ENCODE measurements at regions not wholly inside any gene's neighbourhood (a gene's known extent, or its start where the extent isn't known, plus 50 kb on each side); places are given as distances from the start of the nearest gene placed in this dataset.
"Not testable (repeated sequence)": the region's sequence is repeated elsewhere in the genome, so short reads cannot be mapped to it uniquely, and the experiment has no call there.

DNA sequence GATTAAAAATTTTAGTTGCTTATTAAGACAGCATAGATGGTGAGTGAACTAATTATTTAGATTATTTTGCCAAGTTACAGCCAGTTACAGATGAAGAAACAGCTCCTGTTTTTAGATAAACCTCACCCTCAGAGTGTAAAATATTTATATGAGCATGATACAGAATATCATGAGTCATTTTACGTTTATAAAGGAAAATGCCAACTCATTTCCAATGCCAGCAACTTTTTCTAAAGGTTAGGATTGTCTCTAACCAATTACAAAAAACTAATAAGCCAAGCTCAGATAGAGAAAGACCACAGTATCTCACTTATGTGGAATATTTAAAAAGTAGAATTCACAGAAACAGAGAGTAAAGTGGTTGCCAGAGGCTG, 590.1 kb downstream of the LTN1 start:
- no peak for DNase-seq

DNA sequence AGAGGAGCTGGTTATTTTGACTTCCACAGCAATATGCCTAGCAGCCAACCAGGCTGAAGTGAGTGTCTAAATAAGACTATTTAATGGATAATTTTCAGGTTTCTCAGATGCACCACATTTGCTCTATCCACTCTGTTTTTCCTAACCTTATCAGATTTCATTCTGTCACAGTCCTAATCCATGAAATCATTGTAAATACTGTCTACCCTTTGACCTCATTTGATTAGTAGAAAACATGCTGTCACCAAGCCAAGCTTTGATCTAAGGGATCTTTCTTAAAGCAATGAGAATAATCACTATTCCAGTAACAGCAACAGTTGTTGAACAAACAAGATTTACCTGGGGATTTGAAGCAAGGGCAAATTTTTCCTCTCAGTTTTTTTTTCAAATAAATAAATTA, 595.6 kb downstream of the LTN1 start:
- no peak for DNase-seq

DNA sequence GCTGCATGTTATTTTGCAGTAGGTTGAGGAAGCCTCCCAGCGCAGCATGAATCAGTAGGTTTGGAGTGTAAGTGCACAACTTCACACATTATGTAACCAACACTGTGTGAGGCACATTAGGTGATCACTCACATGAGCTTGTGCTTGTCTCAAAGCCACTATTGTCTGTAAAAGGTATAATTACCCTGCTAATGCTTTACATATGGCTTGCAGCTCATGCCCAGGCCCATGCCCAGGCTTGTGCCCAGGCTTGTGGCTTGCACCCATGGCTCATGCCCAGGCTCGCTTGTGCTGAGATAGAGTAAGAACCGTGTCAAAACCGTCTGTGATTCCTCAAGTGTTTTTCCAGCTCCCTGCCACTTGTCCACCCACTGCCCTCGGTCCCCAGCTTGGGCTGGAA, 596.3 kb downstream of the LTN1 start:
- no peak for DNase-seq

DNA sequence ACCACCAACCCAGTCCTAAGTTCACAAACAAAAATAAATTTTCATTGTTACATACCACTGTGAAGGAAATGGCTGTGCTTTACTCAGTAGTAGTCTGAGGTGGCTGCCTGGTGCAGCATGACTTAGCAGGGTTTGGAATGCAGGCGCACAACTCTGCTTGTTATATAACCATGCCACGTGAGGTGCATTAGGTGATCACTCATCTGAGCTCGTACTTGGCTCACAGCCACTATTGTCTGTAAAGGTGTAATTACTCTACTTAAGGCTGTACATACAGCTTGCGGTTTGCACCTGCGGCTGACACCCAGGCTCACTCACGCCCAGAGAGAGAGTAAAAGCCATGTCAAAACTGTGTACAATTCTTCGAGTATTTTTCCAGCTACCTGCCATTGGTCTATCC, 599.4 kb downstream of the LTN1 start:
- no peak for DNase-seq

DNA sequence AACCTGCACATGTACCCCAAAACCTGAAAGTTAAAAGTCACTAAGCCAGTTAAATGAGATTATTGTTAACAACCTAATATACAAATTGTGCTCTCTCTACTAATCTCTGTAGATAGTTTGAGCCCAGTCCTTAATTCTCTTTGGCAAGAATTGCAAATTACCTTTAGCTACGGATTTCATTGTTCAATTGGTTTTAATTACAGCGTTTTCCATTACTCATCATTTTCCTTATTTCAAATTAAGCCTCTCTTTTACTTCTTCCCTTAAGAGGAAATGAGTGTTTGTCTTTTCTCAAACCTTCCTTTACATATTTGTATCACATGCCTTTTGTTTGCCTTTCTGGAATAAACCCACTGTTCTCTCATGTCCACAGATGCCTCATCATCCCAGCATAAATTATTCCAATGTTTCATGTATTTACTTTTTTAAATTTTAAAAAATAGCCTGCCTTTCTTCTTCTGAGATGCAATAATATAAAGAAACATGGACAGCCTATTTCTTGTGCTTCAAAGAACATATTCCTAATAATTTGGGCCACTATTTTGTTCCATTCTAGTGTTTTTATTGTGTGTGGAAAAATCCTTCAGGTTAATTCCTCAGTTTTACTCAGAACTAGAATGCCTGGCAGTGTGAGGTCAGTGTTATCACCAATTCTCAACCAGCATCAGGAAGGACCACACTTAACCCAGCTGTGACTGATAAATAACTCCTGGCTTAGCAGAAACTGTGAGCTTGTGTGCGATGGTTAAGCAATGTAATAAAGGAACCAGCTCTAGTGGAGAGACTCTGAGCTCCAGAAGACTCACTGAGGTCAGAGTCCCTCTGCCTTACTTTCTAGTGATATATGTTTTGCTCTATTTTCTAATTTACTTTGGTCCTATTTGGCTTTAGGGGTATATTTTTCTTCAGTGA, 600.5 kb downstream of the LTN1 start:
- DNase-seq: no peak

DNA sequence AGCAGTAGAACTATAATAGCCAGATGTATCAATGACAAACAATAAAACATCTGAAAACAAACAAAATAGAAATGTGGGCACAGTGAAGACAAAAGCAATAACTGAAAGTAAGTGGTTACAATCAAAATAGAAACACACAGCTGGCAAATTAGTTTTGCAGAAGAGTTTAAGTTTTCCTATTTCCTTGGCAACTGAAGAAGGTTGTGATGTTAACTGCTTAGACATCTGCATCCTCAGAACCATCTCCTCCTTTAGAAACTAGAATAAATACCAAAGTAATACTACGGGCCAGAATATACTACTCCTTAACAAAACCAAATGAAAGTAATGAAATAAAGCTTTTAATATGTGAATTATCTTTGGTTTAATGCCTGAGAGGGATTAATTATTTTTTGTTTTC, 605.5 kb downstream of the LTN1 start:
- DNase-seq: no peak

DNA sequence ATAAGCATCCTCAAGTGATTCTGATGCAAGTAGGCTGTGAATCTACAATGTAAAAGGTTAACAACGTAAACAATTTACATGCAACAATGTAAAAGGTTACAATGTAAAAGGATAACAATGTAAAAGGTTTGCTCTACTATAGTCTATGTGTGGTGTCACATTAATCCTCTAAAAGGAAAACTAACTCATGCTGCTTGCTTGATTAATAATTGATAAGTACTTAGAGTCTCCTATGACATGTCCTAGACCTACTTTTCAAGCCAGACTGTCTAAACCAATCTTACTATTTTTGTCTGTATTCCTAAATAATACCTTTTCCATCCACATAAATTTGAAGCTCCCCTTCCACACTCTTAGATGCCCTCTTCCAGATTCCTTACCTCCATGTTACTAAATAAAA, 606.8 kb downstream of the LTN1 start:
- no peak for DNase-seq

DNA sequence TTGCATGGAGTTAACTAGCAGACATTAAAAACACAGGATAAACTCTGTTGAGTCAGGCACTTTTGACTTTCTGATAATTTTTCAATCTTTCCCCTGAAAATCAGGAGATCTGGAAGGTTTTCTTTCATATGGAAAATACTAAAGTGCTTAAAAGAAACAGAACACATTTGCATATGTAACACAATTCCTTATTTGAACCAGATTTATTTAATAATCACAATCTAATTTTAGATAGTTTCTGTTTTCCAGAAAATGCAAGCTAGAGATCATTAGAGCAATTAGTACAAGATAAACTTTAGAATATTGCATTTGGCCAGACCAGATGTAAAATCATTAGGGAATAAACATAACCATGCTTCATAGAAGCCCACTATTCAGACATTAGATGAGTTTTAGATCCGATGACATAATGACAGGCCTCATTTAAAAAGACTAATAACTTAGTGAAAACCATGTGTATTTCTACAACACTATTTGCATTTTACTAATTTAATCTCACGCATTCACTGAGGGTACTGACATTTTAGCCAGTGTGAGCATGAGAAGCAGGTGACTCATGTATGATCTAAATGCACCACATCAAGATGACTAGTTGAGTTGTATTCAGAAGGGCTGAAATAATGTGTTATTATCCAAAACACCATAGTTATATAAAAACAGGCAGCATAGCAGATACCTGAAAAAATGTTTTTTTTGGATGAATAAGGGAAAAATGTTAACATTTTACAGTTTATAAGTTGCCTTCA, 611.5 kb downstream of the LTN1 start:
- DNase-seq: not testable (repeated sequence)

DNA sequence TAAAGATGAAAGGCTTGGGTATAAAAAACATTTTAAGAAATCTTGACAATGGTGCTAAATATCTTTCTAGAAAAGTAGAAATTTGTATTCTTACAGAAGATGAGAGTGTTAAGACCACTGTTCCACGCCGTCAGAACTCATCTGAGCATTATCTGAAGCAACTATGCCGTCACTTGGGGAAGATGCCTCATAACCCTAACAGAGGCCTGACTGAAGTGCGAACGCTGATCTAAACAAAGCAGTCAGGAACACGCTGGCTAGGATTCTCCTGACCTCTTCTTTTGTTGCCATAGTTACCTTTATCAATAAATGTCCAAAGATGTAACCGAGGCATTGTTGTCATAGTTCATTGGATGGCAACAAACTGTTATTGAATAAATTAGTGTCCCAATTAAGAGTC, 612.4 kb downstream of the LTN1 start:
- no peak for DNase-seq

DNA sequence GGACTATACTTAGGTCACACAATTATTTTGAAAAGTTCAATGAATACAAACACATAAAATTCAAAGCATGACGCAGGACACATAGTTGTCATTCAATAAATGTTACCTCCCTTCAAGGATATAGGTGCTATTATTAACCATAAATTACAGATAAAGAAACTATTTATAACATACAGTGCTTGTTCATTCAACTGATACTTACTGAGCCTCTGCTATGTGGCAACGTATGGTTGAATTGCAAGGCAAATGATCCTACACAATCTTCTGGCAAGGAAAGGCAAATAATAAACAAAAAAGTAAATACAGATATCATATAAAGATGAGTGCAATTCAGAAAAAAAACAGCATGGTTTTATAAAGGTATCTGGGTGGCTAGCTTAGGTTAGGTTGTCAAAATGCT, 614.7 kb downstream of the LTN1 start:
- DNase-seq: no peak

DNA sequence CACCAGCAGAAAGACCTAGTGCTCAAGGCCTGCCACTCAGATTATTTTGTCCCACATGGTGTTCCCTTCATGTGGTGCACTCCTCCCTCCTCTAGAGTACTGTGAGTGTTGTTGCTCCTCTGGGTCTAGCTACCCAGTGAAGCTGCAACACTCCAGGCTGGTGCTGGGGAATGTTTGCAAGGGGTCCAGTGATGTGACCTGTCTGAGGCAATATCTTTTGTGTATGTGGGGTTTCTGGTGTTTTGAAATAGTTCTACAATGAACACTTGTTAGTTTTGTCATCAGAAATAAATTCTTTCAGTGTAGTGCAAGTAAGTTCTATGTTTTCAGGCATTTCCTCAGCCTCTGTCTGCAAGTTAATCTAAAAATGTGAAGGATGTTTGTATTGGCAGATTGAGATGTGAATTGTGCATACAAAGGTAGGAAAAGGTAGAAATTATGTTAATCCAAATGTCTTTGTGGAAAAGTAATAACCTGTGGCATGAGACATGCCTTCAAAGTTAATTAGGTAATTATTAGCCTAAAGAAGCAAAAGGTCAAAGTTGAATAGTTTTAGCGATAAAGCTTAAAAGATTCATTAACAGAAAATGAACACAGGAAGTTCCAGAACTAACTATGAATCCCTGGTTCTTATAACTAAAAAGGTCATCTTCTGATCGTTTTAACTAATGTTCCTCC, 616.8 kb downstream of the LTN1 start:
- peak; percentile 88 for DNase-seq

DNA sequence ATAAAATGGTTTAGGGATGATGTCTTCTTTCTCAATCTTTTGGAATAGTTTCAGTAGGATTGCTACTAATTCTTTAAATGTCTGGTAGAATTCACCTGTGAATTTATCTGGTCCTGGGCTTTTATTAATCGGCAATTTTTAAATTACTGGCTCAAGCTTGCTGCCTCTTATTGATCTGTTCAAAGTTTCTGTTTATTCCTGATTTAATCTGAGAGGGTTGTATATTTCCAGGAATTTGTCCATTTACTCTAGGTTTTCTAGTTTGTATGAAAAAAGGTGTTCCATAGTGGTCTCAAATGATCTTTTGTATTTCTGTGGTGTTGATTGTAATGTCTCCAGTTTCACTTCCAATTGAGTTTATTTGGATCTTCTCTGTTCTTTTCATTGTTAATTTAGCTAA, 617.8 kb downstream of the LTN1 start:
- no peak for DNase-seq

DNA sequence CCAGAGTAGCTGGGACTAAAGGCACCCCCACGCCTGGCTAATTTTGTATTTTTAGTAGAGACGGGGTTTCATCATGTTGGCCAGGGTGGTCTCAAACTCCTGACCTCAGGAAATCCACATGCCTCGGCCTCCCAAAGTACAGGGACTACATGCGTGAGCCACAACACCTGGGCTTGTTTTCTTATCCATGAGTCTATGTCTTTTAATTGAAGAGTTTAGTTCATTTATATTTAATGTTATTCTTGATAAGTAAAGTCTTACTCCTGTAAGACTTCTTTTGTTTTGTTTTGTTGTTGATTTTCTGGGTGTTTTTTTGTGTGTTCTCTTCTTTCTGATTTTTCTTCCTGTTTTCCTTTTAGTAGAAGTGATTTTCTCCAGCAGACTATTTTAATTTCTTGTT, 621.0 kb downstream of the LTN1 start:
- DNase-seq: no peak

DNA sequence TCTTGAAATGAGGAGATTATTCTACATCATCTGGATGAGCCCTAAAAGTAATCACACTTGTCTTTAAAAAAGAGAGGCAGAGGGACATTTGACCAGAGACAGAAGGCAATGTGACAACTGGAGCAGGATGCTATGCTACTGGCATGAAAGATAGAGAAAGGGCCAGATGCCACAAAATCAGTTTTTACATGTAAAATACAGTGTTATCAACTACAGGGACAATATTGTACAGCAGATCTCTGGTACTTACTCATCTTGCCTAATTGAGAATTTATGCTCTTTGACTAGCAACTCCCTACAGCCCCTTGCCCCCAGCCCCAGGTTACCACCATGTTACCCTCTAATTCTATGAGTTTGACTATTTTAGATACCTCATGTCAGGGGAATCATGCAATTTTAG, 633.4 kb downstream of the LTN1 start:
- no peak for DNase-seq

DNA sequence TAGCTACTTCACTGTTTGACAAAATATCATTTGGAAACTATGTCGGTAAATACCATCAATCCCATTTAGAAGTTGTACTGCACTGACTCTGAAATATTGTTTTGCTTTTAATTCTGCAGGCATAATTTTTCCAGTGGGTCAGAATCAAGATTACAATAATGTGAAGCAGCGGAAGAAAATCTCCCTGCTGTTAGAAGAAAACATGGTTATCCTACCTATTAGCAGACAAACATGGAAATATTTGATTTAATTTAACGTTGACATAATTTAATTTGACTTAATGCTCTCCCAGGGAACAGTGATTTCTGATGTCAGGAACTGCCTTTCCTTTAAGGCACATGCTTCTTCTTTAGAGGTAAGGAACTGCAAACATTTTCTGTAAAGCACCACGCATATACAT, 634.0 kb downstream of the LTN1 start:
- no peak for DNase-seq

DNA sequence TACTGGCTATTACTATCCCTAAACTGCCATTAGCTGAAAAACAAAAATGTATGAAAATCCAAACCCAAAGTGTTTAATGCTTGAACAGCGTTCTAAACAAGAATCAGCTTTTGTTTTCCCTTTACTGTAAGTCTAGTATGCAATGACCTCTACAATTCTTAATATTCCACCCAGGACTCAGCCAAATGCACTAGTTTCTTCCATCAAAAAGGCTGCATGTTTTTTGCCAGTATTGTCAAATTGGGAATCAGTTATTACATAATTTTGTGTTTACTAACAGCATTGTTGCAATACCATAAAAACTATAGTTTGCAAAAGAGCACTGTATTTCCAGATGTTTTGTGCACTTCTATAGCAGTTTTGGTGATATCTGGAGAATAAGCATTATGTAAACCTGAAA, 634.5 kb downstream of the LTN1 start:
- no peak for DNase-seq

DNA sequence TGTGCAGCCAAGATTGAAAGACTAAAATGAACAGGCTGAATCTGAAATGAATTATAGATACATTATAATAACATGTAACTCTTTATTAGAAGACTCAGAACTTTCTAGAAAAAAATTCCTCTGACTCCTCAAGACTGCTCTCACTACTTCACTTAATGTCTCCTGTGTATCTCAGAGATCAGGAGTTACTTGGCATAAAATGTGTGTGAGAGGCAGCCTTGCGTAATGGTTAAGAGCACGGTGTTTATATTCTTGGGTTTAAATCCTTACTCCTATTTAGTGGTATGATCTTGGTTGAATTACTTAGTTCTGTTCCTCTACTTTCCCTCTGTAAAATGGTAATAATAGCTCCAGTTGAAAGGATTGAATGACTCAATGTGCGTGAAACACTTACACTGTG, 634.9 kb downstream of the LTN1 start:
- no peak for DNase-seq

DNA sequence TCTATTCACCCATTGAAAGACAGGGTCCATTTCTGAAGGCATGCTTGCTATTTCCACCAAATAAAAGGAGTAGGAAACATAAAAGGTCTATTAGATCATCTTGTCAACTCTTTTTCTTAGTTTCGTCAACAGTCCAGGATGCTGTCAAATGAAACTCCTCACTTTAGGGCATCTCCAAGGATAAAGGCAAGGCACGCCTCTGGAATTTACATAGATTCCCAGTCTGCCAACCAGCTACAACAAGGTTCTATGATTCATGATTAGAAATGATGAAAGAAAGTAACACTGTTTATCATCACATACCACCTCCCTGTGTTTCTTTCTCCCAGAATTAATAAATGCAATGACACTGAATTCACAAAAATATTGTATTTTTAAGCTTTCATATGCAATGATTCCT, 636.3 kb downstream of the LTN1 start:
- DNase-seq: peak; percentile 33

DNA sequence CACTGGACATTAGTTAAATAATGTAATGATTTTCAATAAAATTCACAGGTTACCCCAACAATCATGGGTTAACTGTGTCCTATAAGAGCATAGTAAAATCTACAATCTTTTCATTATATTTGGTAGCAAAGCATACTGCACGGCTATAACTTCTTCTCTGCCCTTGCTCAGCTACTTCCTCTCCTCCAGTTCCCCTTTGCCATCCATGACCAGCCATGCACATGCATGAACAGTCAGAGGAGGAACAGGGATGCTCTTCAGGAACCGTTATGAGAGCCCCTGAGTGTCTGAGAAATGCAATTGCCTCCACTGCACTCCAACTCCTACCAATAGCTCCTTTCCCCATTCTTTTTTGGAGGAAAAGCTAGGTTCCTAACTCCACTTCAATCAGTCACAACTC, 646.7 kb downstream of the LTN1 start:
- no peak for DNase-seq

DNA sequence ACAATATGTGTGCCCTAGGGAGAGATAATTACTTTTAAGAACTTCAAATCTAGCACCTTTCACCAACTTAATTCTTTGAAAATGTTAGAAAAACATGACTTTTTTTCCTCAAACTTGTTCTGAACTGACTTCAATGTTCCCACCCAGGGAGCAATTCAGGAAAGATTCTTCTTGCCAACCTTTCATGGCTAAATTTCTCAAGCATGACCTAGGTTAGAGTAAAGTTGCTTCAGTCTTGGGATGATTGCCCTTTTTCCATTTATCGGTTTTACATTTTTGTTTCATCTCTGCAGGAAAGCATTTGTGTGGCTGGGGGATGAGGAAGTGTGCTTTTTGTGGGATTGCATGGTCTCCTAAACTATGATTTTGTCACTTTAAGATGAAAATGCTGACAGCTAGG, 647.7 kb downstream of the LTN1 start:
- no peak for DNase-seq

DNA sequence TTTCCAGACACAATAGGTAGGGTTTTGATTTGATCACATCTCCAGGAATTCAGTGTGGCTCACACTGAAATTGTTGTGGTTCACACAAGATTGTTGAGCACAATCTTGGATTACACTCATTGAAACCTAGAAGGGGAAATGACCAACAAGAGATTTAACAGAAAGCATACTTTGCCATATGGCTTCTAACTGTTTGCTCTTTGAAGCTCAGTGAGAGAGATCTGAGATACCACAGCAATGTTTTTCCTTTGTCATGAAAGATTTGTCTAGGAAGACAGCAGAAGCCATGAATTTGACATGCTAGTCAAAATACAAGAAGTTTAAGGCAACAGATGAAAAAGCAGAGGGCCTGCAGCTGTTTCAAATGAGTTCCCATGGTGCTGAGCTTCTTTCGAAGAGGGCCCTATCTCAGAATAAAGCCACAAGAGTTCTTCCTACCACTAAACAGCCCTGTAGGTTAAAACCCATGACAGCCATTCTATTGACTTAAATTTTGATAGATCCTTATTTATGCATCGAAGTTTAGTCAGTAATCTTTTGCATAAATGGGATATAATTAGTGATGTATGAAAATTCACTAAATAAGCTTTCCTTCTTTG, 650.4 kb downstream of the LTN1 start:
- peak; percentile 60 for DNase-seq

DNA sequence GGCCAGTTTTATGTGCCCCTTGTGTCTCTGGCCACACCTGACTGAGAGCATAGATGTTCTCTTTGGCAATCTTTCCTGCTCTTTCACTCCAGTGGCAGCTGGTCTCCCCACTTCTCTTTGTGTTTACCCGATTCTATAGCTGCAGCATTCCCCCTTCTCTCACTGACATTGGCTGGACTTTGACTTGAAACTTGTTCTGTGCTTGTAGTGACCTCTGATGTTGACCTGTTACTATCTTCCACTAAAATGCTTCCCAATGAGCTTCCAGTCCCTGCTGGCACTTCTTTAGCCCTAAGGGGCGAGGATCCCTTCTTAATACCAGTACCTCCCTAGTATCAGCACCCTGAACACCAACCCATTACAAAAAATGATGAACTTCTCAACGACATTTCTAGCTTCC, 653.3 kb downstream of the LTN1 start:
- no peak for DNase-seq

DNA sequence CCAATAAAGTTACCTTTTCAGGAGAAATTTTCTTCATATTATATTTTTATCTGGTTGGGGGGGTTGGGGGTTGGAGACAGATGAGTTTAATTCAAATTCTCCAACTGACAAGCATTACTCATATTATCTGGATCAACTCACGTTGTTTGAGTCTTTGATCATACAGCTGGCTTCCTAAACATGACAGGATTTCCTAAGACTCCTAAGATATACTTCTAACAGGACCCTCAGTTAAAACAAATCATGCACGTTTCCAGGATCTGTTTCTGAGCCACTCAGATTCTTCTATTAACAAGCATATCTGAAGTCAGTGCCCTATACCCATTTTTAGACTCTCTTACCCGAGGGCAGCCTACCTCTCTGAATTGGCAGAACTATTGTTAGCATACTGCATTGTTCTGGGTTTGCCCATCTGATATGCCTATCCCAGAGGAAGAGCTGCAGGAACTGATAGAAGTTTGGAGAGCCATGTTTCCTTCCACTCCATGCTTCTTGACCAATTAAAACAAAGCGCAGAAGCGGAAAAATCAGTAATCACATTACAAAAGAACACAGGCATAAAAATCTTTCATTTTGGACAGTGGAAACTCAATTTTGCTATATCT, 653.9 kb downstream of the LTN1 start:
- DNase-seq: no peak
